OCI-LY1 (cell line): ENCODE measurements at regions not wholly inside any gene's neighbourhood (a gene's known extent, or its start where the extent isn't known, plus 50 kb on each side); places are given as distances from the start of the nearest gene placed in this dataset.

ENCODE experiments used
- H2AFZ ChIP-seq: fragments of 200-600 bp; sonication (generic), shearing (Covaris generic); 2 replicates; pipeline ENCODE4 v1.6.0; 2014; ENCODE audit warnings: antibody characterized with exemption, mild to moderate bottlenecking, low read length
- H3F3A ChIP-seq: fragments of 200-600 bp; sonication (generic), shearing (Covaris generic); 2 replicates; pipeline ENCODE4 v1.6.0; 2014; ENCODE audit warnings: mild to moderate bottlenecking, antibody characterized with exemption, low read length, moderate library complexity; ENCODE audit not compliant: insufficient read depth
- H3K27ac ChIP-seq: fragments of 200-600 bp; sonication (generic); 2 replicates; pipeline ENCODE4 v1.5.1; 2014; ENCODE audit warnings: low read length, mixed run types, mild to moderate bottlenecking, low read depth; ENCODE audit not compliant: poor library complexity, severe bottlenecking
- H3K27me3 ChIP-seq: fragments of 200-600 bp; sonication (generic); 2 replicates; pipeline ENCODE4 v1.6.0; 2014; ENCODE audit warnings: antibody characterized with exemption, mild to moderate bottlenecking, low read length, moderate library complexity; ENCODE audit not compliant: insufficient read depth
- H3K36me3 ChIP-seq: fragments of 200-600 bp; sonication (generic); 2 replicates; pipeline ENCODE4 v1.6.1; 2014; ENCODE audit warnings: mild to moderate bottlenecking, antibody characterized with exemption, low read length, moderate library complexity, mixed read lengths; ENCODE audit not compliant: insufficient read depth
- H3K4me1 ChIP-seq: fragments of 200-600 bp; sonication (generic); 2 replicates; pipeline ENCODE4 v1.5.1; 2014; ENCODE audit warnings: mild to moderate bottlenecking, low read length, moderate library complexity; ENCODE audit not compliant: insufficient read depth, severe bottlenecking
- H3K4me2 ChIP-seq: fragments of 200-600 bp; sonication (generic), shearing (Covaris generic); 2 replicates; pipeline ENCODE4 v1.6.1; 2014; ENCODE audit warnings: low read length
- H3K4me3 ChIP-seq: fragments of 200-600 bp; sonication (generic); 2 replicates; pipeline ENCODE4 v1.5.1; 2014; ENCODE audit warnings: low read length, low read depth, mild to moderate bottlenecking, mixed read lengths; ENCODE audit not compliant: poor library complexity, severe bottlenecking
- H3K79me2 ChIP-seq: fragments of 200-600 bp; shearing (Covaris generic); 2 replicates; pipeline ENCODE4 v1.6.1; 2016; ENCODE audit warnings: mixed run types, low read length, mixed read lengths; ENCODE audit not compliant: insufficient read depth
- H3K9ac ChIP-seq: fragments of 200-600 bp; sonication (generic), shearing (Covaris generic); 2 replicates; pipeline ENCODE4 v1.6.1; 2014; ENCODE audit warnings: mild to moderate bottlenecking, low read length, mixed read lengths
- H3K9me2 ChIP-seq: fragments of 200-600 bp; sonication (generic), shearing (Covaris generic); 2 replicates; pipeline ENCODE4 v1.6.1; 2014; ENCODE audit warnings: low read depth, mild to moderate bottlenecking, low read length, mixed read lengths
- H3K9me3 ChIP-seq: fragments of 200-600 bp; shearing (Covaris generic); 2 replicates; pipeline ENCODE4 v1.6.1; 2014; ENCODE audit warnings: low read length, mixed read lengths
- H4K20me1 ChIP-seq: fragments of 200-600 bp; sonication (generic), shearing (Covaris generic); 2 replicates; pipeline ENCODE4 v1.6.0; 2016; ENCODE audit warnings: mild to moderate bottlenecking, low read length; ENCODE audit not compliant: insufficient read depth
- EZH2 ChIP-seq: fragments of 200-600 bp; sonication (generic), shearing (Covaris generic); IDR thresholded peaks from 2 replicates; pipeline ENCODE4 v1.8.0; 2017; ENCODE audit warnings: borderline replicate concordance, mixed run types, mild to moderate bottlenecking, antibody characterized with exemption, low read length, moderate library complexity, mixed read lengths
- TF ChIP-seq, protein P1 (sequence below): fragments of 200-600 bp; sonication (generic), shearing (Covaris generic); IDR thresholded peaks from 2 replicates; pipeline ENCODE4 v1.5.1; 2017; ENCODE audit warnings: mild to moderate bottlenecking, antibody characterized with exemption, low read length, moderate library complexity, mixed read lengths

DNA sequence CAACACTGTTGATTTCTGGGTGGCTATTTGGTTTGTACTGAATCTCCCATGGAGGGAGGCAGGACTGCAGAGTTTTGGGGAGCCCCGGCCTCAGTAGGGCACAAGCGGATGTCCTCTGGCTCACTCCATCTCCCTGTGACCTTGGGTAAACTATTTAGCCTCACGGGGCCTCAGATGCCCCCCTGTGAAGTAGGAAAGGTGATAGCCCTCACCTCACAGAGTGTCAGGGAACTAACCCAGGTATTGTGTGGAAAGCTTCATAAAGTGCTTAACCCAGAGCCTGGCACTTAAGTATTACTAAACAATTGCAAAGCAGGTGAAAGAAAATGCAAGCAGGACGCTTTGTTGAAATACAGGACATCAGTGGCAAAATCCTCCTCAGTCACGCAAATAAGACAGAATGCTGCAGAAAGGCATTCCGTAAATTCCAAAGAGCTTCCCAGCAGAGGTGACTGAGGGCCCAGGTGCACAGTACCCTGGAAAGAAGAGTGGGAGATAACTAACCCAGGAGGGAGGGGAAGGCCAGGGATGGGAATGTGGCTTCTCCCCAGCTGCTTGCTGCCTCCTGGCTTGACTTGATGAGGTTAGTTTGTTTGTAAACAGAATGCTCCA, 436.3 kb downstream of the PRDM2 start:
- no peak overlapping the region for H3K4me2 ChIP-seq
- no peak overlapping the region for H3K4me3 ChIP-seq
- no peaks in the 10 kb centered on the region for H3K36me3 ChIP-seq
- TF ChIP-seq, protein P1, sequence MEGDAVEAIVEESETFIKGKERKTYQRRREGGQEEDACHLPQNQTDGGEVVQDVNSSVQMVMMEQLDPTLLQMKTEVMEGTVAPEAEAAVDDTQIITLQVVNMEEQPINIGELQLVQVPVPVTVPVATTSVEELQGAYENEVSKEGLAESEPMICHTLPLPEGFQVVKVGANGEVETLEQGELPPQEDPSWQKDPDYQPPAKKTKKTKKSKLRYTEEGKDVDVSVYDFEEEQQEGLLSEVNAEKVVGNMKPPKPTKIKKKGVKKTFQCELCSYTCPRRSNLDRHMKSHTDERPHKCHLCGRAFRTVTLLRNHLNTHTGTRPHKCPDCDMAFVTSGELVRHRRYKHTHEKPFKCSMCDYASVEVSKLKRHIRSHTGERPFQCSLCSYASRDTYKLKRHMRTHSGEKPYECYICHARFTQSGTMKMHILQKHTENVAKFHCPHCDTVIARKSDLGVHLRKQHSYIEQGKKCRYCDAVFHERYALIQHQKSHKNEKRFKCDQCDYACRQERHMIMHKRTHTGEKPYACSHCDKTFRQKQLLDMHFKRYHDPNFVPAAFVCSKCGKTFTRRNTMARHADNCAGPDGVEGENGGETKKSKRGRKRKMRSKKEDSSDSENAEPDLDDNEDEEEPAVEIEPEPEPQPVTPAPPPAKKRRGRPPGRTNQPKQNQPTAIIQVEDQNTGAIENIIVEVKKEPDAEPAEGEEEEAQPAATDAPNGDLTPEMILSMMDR, result no peak
- TF ChIP-seq EZH2, result no peak
- H2AFZ ChIP-seq, result no peak overlapping the region
- H3K79me2 ChIP-seq, result no peaks in the 10 kb centered on the region
- no peaks in the 10 kb centered on the region for H3K9me2 ChIP-seq
- H3K27me3 ChIP-seq, result no peaks in the 10 kb centered on the region
- H3F3A ChIP-seq, result no peaks in the 10 kb centered on the region
- no peaks in the 10 kb centered on the region for H3K9me3 ChIP-seq
- no peaks in the 10 kb centered on the region for H4K20me1 ChIP-seq
- no peaks in the 10 kb centered on the region for H3K4me1 ChIP-seq
- H3K9ac ChIP-seq, result no peak overlapping the region
- no peak overlapping the region for H3K27ac ChIP-seq

DNA sequence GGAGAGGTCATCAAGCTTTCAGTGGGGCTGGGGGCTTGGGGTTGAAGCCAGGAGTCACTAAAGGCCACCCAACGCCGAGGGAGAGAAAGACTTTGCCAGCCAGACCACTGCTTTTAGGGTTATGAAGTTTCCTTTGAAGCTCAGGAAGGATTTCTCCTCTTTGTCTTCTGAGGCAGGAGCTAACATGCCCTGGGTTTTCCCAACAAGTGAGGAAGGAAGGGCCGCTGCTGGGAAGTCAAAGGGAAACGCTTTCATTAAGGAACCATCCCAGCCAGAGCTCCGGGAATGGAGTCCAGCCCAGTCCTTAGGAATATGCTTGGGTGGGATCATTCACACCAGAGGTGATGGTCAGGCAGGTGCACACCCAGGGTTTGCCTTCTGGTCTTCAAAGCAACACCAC, 436.9 kb downstream of the PRDM2 start:
- no peak overlapping the region for H2AFZ ChIP-seq
- no peaks in the 10 kb centered on the region for H3K27me3 ChIP-seq
- no peaks in the 10 kb centered on the region for H3K9me2 ChIP-seq
- no peaks in the 10 kb centered on the region for H3K79me2 ChIP-seq
- H3K9ac ChIP-seq, result no peak overlapping the region
- no peak overlapping the region for H3K27ac ChIP-seq
- TF ChIP-seq, protein P1, result no peak
- no peaks in the 10 kb centered on the region for H3K4me1 ChIP-seq
- no peaks in the 10 kb centered on the region for H3K36me3 ChIP-seq
- H3K4me2 ChIP-seq, result no peak overlapping the region
- no peaks in the 10 kb centered on the region for H4K20me1 ChIP-seq
- no peak overlapping the region for H3K4me3 ChIP-seq
- no peaks in the 10 kb centered on the region for H3K9me3 ChIP-seq
- no peaks in the 10 kb centered on the region for H3F3A ChIP-seq

- Histone ChIP-seq H3K9me2 (no peaks in the 10 kb centered on the region), H3K36me3 (no peaks in the 10 kb centered on the region), H2AFZ (no peak overlapping the region), H3K9ac (no peak overlapping the region), H3K4me3 (no peak overlapping the region), H3K27me3 (no peaks in the 10 kb centered on the region), H3K9me3 (no peaks in the 10 kb centered on the region), H4K20me1 (no peaks in the 10 kb centered on the region), H3F3A (no peaks in the 10 kb centered on the region), H3K4me2 (no peak overlapping the region), H3K27ac (no peak overlapping the region), H3K4me1 (no peaks in the 10 kb centered on the region), H3K79me2 (no peaks in the 10 kb centered on the region)
- TF ChIP-seq EZH2, result no peak
- TF ChIP-seq, protein P1, result no peak
Observed at GRCh38 chr1:14137411-14138134, 437.6 kb downstream of the PRDM2 start.
